Astrocyte of the cerebellum (primary cell): ENCODE measurements at regions not wholly inside any gene's neighbourhood (a gene's known extent, or its start where the extent isn't known, plus 50 kb on each side); places are given as distances from the start of the nearest gene placed in this dataset.

Experiments used
- DNase-seq: peaks from one replicate; pipeline ENCODE4 v3.0.0-alpha.2; 2011; ENCODE audit warnings: low read depth
- H3K4me3 ChIP-seq: 2 replicates; pipeline ENCODE4 v1.5.1; 2011; ENCODE audit warnings: mild to moderate bottlenecking, low read depth, low read length, moderate library complexity
- in situ Hi-C: cut with HindIII; loops from 2 replicates; pipeline ENCODE4 v1.10.0; 2017; ENCODE audit warnings: low sequenced_read_pairs
- TF ChIP-seq, protein P1 (sequence below): IDR thresholded peaks from 2 replicates; pipeline ENCODE4 v1.5.1; 2012; ENCODE audit warnings: low read length, low read depth, moderate library complexity, mild to moderate bottlenecking; ENCODE audit errors: missing control alignments

DNA sequence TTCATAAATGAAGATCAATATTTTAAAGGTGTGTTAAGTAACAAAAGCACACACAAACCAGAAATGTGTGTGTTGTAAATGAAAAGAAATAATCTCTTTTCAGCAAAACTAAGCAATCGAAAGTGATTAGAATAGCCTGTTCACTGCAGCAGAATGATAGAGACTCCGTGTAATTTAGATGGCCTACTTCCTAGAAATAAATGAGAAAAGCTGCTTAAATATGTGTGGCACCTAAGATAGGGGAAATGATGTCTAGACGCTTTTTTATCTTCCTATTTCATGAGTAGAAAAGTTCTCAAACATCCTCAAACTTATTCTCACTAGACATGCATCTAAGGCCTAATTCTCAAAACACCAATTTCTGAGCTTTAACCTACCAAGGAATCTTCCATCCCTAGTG, 124.7 kb upstream of the BRINP3 start:
- in situ Hi-C loops, result no loop called here
- TF ChIP-seq, protein P1, sequence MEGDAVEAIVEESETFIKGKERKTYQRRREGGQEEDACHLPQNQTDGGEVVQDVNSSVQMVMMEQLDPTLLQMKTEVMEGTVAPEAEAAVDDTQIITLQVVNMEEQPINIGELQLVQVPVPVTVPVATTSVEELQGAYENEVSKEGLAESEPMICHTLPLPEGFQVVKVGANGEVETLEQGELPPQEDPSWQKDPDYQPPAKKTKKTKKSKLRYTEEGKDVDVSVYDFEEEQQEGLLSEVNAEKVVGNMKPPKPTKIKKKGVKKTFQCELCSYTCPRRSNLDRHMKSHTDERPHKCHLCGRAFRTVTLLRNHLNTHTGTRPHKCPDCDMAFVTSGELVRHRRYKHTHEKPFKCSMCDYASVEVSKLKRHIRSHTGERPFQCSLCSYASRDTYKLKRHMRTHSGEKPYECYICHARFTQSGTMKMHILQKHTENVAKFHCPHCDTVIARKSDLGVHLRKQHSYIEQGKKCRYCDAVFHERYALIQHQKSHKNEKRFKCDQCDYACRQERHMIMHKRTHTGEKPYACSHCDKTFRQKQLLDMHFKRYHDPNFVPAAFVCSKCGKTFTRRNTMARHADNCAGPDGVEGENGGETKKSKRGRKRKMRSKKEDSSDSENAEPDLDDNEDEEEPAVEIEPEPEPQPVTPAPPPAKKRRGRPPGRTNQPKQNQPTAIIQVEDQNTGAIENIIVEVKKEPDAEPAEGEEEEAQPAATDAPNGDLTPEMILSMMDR, result no peak
- DNase-seq, result no peak

GRCh38 chr1:190608282-190608681, 130.6 kb upstream of the BRINP3 start:
- TF ChIP-seq, protein P1, result no peak
- no peak for DNase-seq
- H3K4me3 ChIP-seq, result no peak overlapping the region
- in situ Hi-C loops, result no loop called here

More for the DNA sequence above, 124.7 kb upstream of the BRINP3 start:
- no peak overlapping the region for H3K4me3 ChIP-seq

GRCh38 chr1:190615818-190616217, 138.2 kb upstream of the BRINP3 start:
- no peak for DNase-seq
- in situ Hi-C loops, result no loop called here
- TF ChIP-seq, protein P1, result no peak
- no peak overlapping the region for H3K4me3 ChIP-seq

DNA sequence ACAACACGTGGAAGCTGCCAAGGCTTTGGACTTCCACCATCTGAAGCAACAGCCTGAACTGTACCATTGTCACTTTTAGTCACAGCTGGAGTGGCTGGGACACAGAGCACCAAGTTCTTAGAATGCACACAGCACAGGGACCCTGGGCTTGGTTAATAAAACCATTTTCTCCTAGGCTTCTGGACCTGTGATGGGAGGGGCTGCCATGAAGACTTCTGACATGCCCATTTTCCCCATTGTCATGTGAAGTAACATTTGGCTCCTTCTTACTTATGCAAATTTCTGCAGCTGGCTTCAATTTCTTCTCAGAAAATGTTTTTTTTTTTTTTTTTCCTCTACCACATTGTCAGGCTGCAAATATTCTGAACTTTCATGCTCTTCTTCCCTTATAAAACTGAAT, 138.6 kb upstream of the BRINP3 start:
- H3K4me3 ChIP-seq, result no peak overlapping the region
- in situ Hi-C loops, result no loop called here
- TF ChIP-seq, protein P1, result no peak
- DNase-seq, result no peak

GRCh38 chr1:190619724-190620123, 142.1 kb upstream of the BRINP3 start:
- no peak overlapping the region for H3K4me3 ChIP-seq
- no peak for DNase-seq
- TF ChIP-seq, protein P1, result no peak
- in situ Hi-C loops, result no loop called here

GRCh38 chr1:190633488-190633887, 155.8 kb upstream of the BRINP3 start:
- H3K4me3 ChIP-seq, result no peak overlapping the region
- in situ Hi-C loops, result no loop called here
- DNase-seq, result no peak
- TF ChIP-seq, protein P1, result no peak

GRCh38 chr1:190634134-190634533, 156.5 kb upstream of the BRINP3 start:
- no peak for DNase-seq
- in situ Hi-C loops, result no loop called here
- H3K4me3 ChIP-seq, result no peak overlapping the region
- TF ChIP-seq, protein P1, result no peak
